ENCODE measurements at regions not wholly inside any gene's neighbourhood (a gene's known extent, or its start where the extent isn't known, plus 50 kb on each side); places are given as distances from the start of the nearest gene placed in this dataset.

DNA sequence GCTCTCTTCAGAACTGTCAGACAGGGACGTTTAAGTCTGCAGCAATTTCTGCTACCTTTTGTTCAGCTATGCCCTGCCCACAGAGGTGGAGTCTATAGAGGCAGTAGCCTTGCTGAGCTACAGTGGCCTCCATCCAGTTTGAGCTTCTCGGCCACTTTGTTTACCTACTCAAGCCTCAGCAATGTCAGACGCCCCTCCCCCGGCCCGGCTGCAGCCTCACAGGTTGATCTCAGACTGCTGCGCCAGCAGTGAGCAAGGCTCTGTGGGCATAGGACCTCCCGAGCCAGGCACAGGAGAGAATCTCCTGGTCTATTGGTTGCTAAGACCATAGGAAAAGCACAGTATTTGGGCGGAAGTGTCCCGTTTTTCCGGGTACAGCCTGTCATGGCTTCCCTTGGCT is 89.9 kb upstream of the PDC start:
- no peak for DNase-seq

- no peak for DNase-seq
Measured at GRCh38 chr1:186541003-186541402, 80.1 kb upstream of the PDC start.

- DNase-seq = no peak
Measured at GRCh38 chr1:186540521-186540920, 79.6 kb upstream of the PDC start.

DNA sequence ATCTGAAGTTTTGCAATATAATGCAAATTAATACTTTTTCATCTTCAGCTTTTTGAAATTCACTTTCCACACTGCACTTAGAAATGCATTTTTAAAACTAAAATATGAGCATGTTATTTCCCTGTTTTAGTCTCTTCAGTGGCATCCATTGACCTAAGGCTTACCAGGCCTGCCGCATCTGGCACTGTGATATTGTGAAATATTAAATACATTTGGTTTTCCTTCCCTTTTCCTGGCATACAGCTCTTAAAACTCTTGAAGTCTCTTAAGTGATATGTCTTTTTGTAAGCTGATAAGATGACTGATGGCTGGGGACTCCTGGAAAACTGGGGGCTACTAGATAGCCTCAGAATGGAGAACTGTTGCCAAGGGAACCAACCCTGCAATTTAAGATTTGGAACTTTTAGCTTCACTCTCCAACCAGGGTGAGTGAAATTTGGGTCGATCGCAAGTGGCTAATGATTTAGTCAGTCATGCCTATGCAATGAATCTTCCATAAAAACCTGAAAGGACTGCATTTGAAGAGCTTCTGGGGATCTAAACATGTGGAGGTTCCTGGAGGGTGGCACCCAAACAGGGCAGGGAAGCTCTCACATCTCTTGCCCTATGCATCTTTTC is 75.5 kb upstream of the PDC start:
- no peak for DNase-seq

- no peak for DNase-seq
Measured at GRCh38 chr1:186535388-186536133, 74.6 kb upstream of the PDC start.

GRCh38 chr1:186534401-186534800 is 73.5 kb upstream of the PDC start:
- DNase-seq = no peak

DNA sequence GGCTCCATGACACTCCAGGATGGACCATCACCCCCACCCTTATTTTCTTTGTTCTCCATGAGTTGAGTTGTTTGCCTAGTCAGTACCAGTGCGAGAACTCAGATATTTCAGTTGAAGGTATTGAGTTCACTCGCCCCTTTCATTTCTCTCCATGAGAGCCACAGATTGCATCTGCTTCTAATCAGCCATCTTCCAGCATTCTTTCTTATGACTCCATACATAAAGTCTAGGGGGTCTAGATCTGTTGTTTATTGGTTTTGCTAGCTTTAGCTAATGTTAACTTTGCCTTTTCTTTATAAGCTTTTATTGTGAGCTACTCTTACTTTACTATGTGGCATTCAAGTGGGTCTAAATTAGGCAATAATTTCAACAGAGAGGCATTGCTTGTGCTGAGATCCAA is 71.6 kb upstream of the PDC start:
- no peak for DNase-seq

DNA sequence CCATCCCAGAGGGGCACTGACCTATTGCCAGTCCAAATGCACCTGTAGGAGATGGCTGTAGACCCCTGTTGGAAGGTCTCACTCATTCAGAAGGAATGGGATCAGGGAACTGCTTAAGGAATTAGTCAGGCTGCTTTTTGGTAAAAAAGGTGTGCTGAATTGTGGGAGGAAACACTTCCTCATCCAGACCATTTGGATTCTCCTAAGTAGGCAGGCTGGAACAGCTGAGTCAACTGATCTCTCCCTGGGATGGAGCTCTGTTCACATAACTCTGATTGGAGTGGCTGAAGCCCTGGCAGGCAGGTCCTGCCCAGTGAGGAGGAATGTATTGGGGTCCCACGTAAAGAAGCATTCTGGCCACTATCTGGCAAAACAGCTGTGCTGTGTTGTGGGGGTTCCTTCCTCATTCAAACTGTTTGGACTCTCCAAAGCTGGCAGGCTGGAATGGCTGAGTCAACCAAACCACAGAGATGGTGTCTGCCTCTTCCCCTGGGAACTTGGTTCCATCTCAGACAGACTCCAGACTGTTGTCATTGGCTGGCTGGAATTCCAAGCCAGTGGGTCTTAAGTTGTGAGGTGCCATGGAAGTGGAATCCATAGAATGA is 70.7 kb upstream of the PDC start:
- DNase-seq = no peak

DNA sequence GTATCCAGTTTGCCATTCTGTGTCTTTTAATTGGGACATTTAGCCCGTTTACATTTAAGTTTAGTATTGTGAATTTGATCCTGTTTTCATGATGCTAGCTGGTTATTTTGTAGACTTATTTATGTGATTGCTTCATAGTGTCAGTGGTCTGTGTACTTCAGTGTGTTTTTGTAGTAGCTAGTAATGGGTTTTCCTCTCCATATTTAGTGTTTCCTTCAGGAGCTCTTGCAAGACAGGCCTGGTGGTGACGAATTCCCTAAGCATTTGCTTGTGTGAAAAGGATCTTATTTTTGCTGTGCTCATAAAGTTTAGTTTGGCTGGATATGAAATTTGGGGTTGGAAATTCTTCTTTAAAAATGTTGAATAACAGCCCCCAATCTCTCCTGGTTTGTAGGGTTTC is 69.2 kb upstream of the PDC start:
- DNase-seq = no peak

DNA sequence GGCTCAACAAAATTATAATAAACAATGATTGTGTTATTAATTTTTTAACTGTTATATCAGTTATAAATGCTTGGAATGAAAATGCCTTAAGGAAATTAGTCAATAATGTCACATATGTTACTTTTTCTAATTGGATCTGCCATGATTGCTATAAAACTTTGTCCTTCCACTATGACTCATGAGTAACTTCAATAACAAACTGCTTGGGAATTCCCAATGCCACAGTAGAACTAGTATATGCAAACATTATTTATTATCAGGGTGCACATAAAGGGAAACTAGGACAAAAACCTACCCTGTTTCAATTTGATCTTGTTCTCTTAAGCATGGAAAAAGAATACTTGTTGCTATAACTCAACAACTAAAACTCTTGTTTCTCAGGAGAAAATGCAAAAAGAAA is 59.1 kb upstream of the PDC start:
- no peak for DNase-seq

GRCh38 chr1:186518822-186519381 is 58.0 kb upstream of the PDC start:
- no peak for DNase-seq

DNA sequence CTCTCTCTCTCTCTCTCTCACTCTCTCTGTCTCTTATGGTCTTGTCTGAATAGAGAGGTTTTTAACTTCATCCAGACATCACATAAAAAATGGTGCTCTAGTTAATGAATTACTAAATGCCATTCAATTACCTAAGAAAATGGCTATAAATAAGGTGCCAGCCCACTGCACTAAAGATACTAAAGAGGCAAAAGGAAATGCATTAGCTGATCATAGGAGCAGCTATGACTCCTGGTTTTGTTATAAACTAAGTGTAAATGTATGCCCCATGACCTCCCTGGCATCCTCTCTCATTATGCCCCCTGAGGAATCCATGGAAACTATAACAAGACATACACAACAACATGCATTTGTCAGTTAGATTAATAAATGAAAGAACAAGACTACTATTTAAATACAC is 57.5 kb upstream of the PDC start:
- DNase-seq = no peak

DNA sequence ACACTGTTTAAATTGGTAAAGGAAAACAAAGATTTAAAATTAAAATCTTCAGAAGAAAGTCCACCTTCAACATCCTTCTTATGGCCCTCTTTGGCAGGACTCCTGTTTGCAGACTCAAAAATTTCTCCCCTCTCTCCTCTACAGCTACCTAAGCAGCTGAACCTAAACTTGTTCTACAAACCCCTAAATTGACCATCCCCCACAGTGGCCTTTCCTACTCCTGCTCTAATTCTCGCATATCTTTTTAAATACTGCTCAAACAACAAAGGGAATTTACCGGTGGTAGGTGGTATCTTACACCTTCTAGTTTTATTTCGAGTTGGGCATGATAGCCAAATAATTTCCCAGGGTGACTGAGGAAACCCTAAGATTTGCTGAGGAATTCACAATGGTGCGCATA is 53.5 kb upstream of the PDC start:
- DNase-seq = no peak

- DNase-seq = no peak
Measured at GRCh38 chr1:186513526-186513925, 52.6 kb upstream of the PDC start.

GRCh38 chr1:186512698-186513457 is 52.0 kb upstream of the PDC start:
- DNase-seq = no peak

GRCh38 chr1:186511761-186512637 is 51.1 kb upstream of the PDC start:
- DNase-seq = no peak

Measured in stimulated activated CD4-positive, alpha-beta T cell treated with anti-CD3 and anti-CD28 coated beads, Interleukin-15, amount 100 ng/mL, for 24 hours (primary cell).